ENCODE measurements at regions not wholly inside any gene's neighbourhood (a gene's known extent, or its start where the extent isn't known, plus 50 kb on each side); places are given as distances from the start of the nearest gene placed in this dataset.
"Not testable (repeated sequence)": the region's sequence is repeated elsewhere in the genome, so short reads cannot be mapped to it uniquely, and the experiment has no call there.

- TF ChIP-seq CTCF, POLR2A (IDR thresholded peaks at IDR 0.05): not testable (repeated sequence)
These were observed 106.5 kb upstream of the DAZL start for GRCh38 chr3:16711691-16712090.

Data from vagina (tissue), 2 donors.